Left lung (tissue), 4 donors: ENCODE measurements at regions not wholly inside any gene's neighbourhood (a gene's known extent, or its start where the extent isn't known, plus 50 kb on each side); places are given as distances from the start of the nearest gene placed in this dataset.
"Not testable (repeated sequence)": the region's sequence is repeated elsewhere in the genome, so short reads cannot be mapped to it uniquely, and the experiment has no call there.

Source experiments
- ATAC-seq: fragments of 200-7000 bp; cut with Tn5 transposase; one replicate; pipeline ENCODE4 v1.9.1; 2020; ENCODE audit warnings: moderate library complexity
- DNase-seq, 4 donors: peaks; one replicate each; pipeline ENCODE4 v3.0.0-alpha.2; 2013 to 2020
- H3K27ac ChIP-seq, 2 donors: fragments of 200-600 bp; sonication (generic) in 1 of 2; one replicate each; pipeline versions ENCODE4 v1.5.0 to v1.8.0; 2020 to 2021
- H3K27me3 ChIP-seq, 2 donors: fragments of 200-600 bp; sonication (generic) in 1 of 2; one replicate each; pipeline versions ENCODE4 v1.5.0 to v1.8.0; 2020 to 2021
- H3K36me3 ChIP-seq, 2 donors: fragments of 200-600 bp; sonication (generic) in 1 of 2; one replicate each; pipeline versions ENCODE4 v1.5.0 to v1.8.0; 2020 to 2021
- H3K4me1 ChIP-seq, 2 donors: fragments of 200-600 bp; one replicate each; pipeline ENCODE4 v1.8.0; 2021
- H3K4me3 ChIP-seq, 2 donors: fragments of 200-600 bp; sonication (generic) in 1 of 2; one replicate each; pipeline versions ENCODE4 v1.5.0 to v1.8.0; 2020 to 2021; ENCODE audit warnings: mild to moderate bottlenecking in 1 of 2
- H3K9me3 ChIP-seq, 2 donors: fragments of 200-600 bp; sonication (generic) in 1 of 2; one replicate each; pipeline versions ENCODE4 v1.5.0 to v1.8.0; 2020 to 2021
- intact Hi-C, 2 donors: fragments of 100-400 bp; cut with DNase I; formaldehyde crosslinking; loops; one replicate each; pipeline versions ENCODE4 v1.11.2 to v1.14.2; 2022
- TF ChIP-seq, protein P1 (sequence below), 2 donors: fragments of 200-600 bp; sonication (generic) in 1 of 2; IDR thresholded peaks; one replicate each; pipeline versions ENCODE4 v1.5.0 to v1.8.0; 2021; ENCODE audit warnings: antibody characterized with exemption in 2 of 2
- donor health status: DM: no; HTN: yes; CAD: no.
- donor health status: DM: no; HTN: no; CAD: no.

DNA sequence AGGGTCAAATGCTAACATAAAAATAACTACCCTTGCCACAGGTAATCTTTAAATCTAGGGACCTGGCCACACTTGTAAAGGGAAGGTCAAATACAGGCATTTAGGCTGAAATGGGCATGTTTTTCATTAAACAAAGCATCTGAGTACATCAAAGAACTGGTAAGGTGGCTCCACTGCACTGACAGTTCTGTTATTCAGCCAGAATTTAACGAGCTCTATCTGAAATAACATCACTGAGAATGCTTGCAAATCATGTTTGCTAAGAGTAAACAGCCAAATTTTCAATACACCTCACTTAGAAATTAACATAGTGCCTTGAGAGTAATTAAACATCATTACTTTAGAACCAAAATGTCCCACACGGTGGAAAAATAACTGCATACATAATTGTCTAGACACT is 118.9 kb downstream of the MTHFS start:
- Histone ChIP-seq H3K27me3 (peaks cover 0 to 10% of the 10 kb centered on the region in 2 donors), H3K9me3 (peaks cover 0 to 12% of the 10 kb centered on the region in 2 donors), H3K27ac (no peak overlapping the region), H3K4me3 (no peak overlapping the region), H3K36me3 (no peaks in the 10 kb centered on the region), H3K4me1 (no peaks in the 10 kb centered on the region)
- ATAC-seq (no peak), DNase-seq (no peak)
- TF ChIP-seq, protein P1, sequence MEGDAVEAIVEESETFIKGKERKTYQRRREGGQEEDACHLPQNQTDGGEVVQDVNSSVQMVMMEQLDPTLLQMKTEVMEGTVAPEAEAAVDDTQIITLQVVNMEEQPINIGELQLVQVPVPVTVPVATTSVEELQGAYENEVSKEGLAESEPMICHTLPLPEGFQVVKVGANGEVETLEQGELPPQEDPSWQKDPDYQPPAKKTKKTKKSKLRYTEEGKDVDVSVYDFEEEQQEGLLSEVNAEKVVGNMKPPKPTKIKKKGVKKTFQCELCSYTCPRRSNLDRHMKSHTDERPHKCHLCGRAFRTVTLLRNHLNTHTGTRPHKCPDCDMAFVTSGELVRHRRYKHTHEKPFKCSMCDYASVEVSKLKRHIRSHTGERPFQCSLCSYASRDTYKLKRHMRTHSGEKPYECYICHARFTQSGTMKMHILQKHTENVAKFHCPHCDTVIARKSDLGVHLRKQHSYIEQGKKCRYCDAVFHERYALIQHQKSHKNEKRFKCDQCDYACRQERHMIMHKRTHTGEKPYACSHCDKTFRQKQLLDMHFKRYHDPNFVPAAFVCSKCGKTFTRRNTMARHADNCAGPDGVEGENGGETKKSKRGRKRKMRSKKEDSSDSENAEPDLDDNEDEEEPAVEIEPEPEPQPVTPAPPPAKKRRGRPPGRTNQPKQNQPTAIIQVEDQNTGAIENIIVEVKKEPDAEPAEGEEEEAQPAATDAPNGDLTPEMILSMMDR (IDR thresholded peaks at IDR 0.05) = no peak
- intact Hi-C loops = no loop called here

DNA sequence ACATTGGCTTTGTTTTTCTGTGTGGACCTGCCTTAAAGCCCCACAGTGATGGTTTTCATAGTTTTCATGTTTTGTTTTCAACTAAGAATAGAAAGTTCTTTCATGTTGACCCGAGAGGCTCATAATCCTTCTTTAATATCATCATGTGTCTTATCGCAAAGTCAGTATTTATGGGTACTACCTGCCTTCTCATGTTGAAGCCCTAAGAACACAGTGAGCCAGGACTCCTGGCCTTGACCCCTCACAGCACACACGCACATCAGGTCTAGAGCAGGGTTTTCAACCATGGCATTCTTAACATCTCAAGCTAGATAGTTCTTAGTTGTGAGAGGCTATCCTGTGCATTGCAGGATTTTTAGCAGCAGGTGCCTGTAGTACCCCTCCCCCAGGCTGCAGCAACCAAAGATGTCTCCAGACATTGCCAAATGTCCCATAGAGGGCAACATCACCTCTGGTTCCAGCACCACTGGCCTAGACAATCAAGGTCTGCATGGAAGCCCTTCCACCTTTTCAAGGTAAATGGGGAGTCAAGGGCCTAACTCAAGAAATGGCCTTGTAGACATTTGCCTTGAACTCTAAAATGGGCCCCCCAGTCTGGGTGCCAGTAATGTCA is 118.3 kb downstream of the MTHFS start:
- ATAC-seq (no peak), DNase-seq (no peak)
- peaks cover 0 to 16% of the 10 kb centered on the region in 2 donors for H3K9me3 ChIP-seq
- H3K4me3 ChIP-seq = no peak overlapping the region
- H3K4me1 ChIP-seq = no peaks in the 10 kb centered on the region
- H3K36me3 ChIP-seq = no peaks in the 10 kb centered on the region
- H3K27ac ChIP-seq = no peak overlapping the region
- intact Hi-C loops = no loop called here
- H3K27me3 ChIP-seq = peaks cover 0 to 10% of the 10 kb centered on the region in 2 donors
- TF ChIP-seq, protein P1 (IDR thresholded peaks at IDR 0.05) = no peak

DNA sequence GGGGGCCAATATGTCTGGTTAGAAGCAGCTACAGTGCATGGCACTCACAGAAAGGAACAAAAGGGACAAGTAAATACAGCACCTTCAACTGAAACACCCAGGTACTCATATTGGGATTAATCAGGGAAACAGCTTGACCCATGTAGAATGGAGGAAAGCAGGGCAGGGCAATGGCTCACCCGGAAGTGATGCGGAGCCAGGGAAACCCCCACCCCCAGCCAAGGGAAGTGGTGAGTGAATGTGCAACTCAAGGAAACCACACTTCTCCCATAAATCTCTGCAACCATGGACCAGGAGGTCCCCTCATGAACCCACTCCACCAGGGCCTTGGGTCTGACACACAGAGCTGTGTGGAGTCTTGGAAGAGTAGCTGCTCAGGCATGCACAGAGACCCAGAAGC is 117.1 kb downstream of the MTHFS start:
- Histone ChIP-seq H3K9me3 (peaks cover 0 to 16% of the 10 kb centered on the region in 2 donors), H3K27ac (no peak overlapping the region), H3K27me3 (peaks cover 0 to 10% of the 10 kb centered on the region in 2 donors), H3K4me1 (no peaks in the 10 kb centered on the region), H3K36me3 (no peaks in the 10 kb centered on the region), H3K4me3 (no peak overlapping the region)
- ATAC-seq = no peak
- no peak for DNase-seq
- TF ChIP-seq, protein P1 (IDR thresholded peaks at IDR 0.05) = no peak
- intact Hi-C loops = no loop called here

DNA sequence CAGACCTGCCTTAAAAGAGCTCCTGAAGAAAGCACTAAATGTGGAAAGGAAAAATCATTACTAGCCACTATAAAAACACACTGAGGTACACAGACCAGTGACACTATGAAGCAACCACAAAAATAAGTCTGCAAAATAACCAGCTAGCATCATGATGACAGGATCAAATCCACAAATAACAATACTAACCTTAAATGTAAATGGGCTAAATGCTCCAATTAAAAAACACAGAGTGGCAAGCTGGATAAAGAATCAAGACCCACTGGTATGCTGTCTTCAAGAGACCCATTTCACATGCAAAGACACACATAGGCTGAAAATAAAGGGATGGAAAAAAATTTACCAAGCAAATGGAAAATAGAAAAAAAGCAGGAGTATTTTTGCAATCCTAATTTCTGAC is 114.5 kb downstream of the MTHFS start:
- H3K4me3 ChIP-seq, ATAC-seq, DNase-seq, H3K36me3 ChIP-seq, H3K27me3 ChIP-seq, H3K4me1 ChIP-seq, intact Hi-C loops, H3K27ac ChIP-seq: not testable (repeated sequence)
- H3K9me3 ChIP-seq = peaks cover 0 to 16% of the 10 kb centered on the region in 2 donors
